ENCODE measurements at regions not wholly inside any gene's neighbourhood (a gene's known extent, or its start where the extent isn't known, plus 50 kb on each side); places are given as distances from the start of the nearest gene placed in this dataset.

DNA sequence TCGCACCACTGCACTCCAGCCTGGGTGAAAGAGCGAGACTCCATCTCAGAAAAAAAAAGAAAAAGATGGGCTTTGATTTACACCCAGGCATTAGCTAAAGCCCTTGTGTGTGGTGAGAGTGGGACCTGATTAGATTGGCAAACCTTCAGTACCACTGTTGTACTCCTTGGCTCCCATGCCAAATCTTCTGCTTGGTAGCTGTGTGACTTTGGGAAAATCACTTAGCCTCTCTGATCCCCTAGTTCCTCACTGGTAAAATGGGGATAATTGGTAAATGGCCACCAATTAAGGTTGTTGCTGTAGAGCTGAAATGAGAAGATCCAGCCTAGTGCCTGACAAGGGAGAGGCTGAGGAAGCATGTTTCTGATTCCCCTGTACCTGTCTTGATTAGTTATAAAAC lies 63.7 kb downstream of the SLC25A47 start:
- TF ChIP-seq CTCF (conservative IDR thresholded peaks at IDR 0.05; ENCODE audit: control insufficient read depth, insufficient read depth, low read depth, low read length) = no peak
- no peak overlapping the region for H3K4me3 ChIP-seq (ENCODE audit: control insufficient read depth, low read depth, low read length)
- no peak for DNase-seq (ENCODE audit: low read depth)

DNA sequence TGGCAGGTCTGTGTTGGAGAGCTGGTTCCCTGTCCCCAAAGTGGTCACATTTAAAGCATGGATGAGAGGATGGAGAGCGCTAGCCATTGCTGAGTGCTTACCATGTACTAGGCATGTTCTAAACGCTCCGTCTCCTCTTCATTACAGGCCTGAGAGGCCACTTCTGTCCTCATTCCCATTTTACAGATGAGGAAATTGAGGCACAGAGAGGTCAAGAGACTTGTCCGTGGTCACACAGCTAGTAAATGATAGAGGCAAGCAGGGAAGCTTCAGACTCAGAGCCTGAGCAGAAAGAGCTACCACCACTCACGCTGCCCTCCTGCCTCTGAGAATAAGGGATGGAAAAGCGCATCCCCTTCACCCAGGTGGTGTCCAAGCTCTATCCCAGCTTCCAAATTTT lies 64.3 kb downstream of the SLC25A47 start:
- no peak overlapping the region for H3K4me3 ChIP-seq (ENCODE audit: control insufficient read depth, low read depth, low read length)
- no peak for TF ChIP-seq CTCF (conservative IDR thresholded peaks at IDR 0.05; ENCODE audit: control insufficient read depth, insufficient read depth, low read depth, low read length)
- DNase-seq (ENCODE audit: low read depth) = no peak

DNA sequence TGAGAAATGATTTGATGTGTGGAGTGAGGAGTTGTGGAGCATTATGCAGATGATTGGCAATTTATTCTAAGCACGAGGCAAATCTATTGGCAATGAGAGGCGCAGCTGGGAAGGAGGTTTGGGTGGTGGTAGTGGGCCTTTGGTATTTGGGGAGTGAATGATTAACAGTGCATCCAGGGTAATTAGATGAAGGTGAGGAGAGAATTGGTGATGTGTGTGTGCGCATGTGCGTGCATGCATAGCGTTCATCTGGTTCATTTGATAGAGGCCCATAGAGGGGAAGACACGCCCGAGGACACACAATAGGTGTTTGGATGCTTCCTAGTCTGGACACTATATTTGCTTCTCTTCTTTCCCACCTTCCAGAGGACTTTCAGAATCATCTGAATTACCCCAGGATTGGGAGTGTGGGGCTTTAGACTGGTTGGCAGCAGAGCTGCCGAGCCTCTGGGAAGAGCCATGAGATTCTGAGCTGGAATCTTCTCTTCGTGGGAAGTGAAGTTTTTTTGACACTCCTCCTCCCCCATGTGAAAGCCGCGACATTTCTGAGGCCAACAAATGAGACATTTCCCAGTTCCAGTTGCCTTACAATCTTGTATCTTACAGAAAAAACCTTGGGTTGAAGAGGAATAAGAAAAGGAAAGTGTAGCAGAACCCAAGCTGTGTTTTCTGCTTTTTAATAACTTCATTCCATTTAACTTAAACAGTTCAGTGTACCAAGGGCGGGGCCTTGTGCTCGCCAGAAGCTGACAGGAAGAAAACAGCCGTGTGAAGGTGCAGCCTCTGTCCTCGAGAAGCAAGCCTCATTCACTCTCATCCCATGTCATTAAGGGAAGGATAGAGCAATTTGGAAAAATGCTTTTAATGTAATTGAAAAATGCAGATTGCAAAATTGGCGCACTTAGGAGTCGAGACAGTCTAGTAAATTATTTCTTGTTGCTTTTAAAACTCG lies 65.2 kb downstream of the SLC25A47 start:
- no peak overlapping the region for H3K4me3 ChIP-seq (ENCODE audit: control insufficient read depth, low read depth, low read length)
- DNase-seq (ENCODE audit: low read depth) = no peak
- TF ChIP-seq CTCF (conservative IDR thresholded peaks at IDR 0.05; ENCODE audit: control insufficient read depth, insufficient read depth, low read depth, low read length) = no peak

- no peak overlapping the region for H3K4me3 ChIP-seq (ENCODE audit: control insufficient read depth, low read depth, low read length)
- TF ChIP-seq CTCF (conservative IDR thresholded peaks at IDR 0.05; ENCODE audit: control insufficient read depth, insufficient read depth, low read depth, low read length) = no peak
- DNase-seq (ENCODE audit: low read depth) = no peak
Measured at GRCh38 chr14:100389497-100390104, 66.5 kb downstream of the SLC25A47 start.

DNA sequence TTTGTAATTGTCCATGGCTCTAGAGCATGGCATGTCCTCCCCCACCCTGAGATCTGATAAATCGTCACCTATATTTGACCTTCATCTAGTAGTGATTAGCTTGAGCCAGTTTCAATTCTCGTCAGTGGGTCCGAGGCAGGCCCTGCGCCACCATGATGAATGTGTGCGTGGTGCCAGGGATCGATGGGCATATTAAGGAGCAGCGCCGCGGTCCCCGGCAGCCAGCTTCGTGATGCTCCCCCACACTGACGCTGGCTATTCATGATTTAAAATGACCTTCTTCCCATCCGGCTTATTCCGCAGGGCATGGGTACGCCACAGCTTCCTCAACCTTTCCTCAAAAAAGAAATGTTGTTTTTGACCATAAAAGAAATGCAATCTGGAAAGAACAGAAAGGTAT lies 68.0 kb downstream of the SLC25A47 start:
- H3K4me3 ChIP-seq (ENCODE audit: control insufficient read depth, low read depth, low read length) = no peak overlapping the region
- no peak for TF ChIP-seq CTCF (conservative IDR thresholded peaks at IDR 0.05; ENCODE audit: control insufficient read depth, insufficient read depth, low read depth, low read length)
- no peak for DNase-seq (ENCODE audit: low read depth)

DNA sequence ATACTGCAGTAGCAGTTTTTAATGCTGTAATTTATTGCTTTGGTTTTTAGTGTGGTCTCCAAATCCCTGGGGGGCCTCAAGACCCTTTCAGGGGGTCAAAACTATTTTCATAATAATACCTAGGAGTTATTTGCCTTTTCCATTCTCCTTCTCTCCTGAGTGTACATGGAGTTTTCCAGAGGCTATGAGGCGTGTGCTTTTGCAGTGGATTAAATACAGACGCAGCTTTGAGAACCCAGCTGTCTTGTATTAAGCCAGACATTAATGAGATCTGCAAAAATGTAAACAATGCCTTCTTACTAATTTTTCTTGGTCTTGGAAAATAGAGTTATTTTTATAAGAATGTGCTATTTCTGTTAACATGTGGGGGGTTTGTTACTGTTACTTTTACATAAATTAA lies 68.6 kb downstream of the SLC25A47 start:
- TF ChIP-seq CTCF (conservative IDR thresholded peaks at IDR 0.05; ENCODE audit: control insufficient read depth, insufficient read depth, low read depth, low read length) = no peak
- no peak overlapping the region for H3K4me3 ChIP-seq (ENCODE audit: control insufficient read depth, low read depth, low read length)
- DNase-seq (ENCODE audit: low read depth) = peak; percentile 42
